Stimulated activated CD4-positive, alpha-beta T cell treated with anti-CD3 and anti-CD28 coated beads, TNF-alpha, amount 100 ng/mL, for 4 hours (primary cell): ENCODE measurements at regions not wholly inside any gene's neighbourhood (a gene's known extent, or its start where the extent isn't known, plus 50 kb on each side); places are given as distances from the start of the nearest gene placed in this dataset.

ENCODE experiments used
- DNase-seq, 3 experiments: peaks; one replicate each; pipeline ENCODE4 v3.0.0-alpha.2; 2020; ENCODE audit warnings: low read depth in 3 of 3

- no peak for DNase-seq
Measured at GRCh38 chr14:104291123-104292000, 153.0 kb downstream of the KIF26A start.

DNA sequence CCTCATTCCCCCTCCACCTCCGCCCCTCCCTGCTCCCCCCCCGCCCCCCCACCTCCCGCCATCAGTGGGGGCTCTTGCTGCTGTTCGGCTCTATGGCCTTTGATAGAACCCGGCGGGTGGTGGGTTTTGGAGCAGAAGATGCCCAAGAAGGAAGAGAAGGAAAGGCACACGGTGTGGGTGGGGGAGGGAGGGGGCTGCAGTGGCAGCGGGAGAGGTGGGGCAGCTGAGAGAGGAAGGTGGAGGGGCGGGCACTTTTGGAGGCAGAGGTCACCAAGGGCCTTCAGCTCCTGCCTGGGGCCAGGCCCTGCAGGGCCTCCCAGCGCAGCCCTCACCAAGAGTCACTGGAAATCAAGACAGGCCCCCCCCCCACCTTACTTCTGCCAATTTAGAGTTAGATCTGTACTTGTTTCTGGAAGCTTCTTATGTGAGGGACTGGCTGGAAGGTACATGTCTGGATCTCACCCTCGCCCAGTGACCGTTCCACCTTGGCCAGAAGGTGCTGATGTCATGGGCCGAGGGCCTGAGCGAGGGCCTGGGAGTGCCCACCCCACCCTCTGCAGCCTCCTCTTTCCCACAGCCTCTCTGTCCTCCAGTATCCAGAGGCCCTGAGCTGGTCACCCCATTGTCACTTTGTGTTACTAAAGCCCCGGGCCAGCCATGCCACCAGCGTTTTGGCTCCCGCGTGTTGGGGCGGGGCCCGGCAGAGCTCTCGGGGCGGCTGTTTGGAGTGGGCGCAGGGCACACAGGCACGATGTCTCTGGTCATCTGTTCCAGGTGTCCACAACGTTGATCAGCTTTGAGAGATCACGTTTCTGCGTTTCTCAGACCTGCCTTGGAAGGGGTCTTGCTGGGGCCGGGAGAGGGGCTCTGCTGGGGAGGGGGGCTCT is 153.9 kb downstream of the KIF26A start:
- no peak for DNase-seq

GRCh38 chr14:104293231-104293841 is 154.9 kb downstream of the KIF26A start:
- no peak for DNase-seq

DNA sequence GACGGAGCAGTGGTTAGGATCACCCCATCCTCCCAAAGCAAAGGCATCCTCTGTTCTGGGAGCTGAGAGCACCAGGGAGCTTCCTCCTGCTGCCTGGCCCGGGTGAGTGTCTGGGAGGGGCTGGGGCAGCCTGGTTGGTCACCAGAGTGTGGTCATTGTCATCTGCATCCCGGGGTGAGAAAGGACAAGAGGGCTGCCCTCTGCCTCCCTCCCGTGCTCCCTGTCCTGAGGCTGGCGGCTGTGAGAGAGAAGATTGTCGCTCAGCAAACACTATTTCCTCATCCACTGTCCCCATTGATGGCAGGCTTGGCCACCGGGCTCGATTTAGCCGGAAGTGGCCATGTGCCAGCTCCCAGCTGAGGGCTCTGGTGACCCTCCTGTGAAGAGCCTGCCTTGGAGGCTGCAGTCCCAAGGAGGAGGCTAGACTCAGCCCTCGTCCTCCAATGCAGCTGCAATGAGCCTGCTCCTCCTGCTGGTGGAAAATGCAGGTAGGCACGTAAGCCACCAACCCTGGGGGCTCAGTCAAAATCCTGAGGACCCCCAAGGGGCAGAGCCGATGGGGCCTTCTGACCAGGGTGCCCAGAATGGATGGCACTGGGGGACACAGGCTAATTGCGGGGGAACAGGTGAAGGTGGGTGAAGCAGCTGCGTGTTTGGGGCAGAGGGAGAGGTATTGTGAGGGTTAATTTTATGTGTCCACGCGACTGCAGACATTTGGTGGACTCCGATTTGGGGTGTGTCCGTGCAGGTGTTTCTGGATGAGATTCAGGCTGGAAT is 155.7 kb downstream of the KIF26A start:
- DNase-seq = no peak

- no peak for DNase-seq
Measured at GRCh38 chr14:104294628-104294982, 156.2 kb downstream of the KIF26A start.

DNA sequence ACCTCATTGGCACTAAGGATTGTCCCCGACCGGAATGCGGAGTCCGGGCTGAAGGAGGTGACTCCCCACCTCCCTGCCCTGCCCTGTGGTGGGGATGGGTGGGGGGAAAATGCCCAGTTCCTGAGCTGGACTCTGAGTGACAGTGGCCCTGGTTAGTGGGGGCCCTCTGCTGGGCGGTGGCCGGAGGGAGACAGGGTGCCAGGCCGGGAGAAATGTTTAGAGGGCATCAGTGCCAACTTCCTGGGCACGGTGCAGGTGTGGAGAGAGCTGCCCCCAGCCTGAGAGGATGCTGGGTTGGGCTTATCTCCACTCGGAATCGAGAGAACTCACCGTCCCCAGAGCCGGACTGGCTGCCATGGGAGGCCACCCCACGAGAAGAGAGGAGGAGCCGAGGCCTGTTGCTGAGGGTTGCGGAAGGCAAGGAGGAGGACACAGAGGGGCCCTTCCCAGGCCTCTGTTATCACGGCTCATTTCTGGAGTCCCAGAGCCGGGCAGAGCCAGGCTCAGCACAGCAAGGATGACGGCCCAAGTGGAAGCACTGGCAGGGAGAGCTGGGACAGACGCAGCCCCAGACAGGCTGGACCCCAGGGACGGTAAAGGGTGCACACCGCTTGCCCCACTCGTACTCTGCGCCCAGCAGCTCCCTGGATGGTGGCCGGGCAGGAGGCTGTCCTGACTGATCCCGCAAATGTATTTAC is 156.7 kb downstream of the KIF26A start:
- no peak for DNase-seq

DNA sequence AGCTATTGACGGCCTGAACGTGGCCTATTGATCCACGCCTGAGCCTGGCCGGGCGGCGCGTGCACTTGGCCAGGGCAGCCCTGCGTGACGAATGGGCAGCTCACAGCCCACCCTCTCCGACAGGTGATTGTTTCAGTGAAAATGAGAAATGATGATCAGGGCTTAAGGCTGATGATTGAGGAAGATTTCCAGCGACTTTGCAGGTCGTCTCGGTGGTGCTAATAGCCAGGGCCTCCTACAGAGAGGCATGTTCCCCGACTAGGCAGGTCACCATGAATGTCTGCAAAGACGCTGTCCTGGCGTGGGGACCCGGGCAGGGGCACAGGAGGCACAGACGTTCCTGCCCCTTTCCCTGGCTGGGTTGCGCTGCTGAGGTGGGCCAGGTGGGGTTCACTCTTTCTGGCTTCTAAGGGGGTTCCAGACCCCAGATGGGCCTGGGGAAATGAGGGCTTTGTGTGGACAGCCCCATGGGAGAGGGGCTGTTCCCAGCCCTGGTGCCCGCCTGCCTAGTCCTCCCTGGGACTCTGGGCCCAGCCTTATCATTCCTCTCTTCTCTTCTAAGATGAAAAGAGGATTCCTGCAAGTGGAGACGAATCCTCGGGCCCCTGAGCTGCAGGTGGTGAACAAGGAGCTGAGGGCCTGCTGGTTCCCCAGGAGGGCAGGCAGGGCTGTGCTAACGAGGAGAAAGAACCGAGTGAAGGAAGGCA is 157.4 kb downstream of the KIF26A start:
- no peak for DNase-seq

DNA sequence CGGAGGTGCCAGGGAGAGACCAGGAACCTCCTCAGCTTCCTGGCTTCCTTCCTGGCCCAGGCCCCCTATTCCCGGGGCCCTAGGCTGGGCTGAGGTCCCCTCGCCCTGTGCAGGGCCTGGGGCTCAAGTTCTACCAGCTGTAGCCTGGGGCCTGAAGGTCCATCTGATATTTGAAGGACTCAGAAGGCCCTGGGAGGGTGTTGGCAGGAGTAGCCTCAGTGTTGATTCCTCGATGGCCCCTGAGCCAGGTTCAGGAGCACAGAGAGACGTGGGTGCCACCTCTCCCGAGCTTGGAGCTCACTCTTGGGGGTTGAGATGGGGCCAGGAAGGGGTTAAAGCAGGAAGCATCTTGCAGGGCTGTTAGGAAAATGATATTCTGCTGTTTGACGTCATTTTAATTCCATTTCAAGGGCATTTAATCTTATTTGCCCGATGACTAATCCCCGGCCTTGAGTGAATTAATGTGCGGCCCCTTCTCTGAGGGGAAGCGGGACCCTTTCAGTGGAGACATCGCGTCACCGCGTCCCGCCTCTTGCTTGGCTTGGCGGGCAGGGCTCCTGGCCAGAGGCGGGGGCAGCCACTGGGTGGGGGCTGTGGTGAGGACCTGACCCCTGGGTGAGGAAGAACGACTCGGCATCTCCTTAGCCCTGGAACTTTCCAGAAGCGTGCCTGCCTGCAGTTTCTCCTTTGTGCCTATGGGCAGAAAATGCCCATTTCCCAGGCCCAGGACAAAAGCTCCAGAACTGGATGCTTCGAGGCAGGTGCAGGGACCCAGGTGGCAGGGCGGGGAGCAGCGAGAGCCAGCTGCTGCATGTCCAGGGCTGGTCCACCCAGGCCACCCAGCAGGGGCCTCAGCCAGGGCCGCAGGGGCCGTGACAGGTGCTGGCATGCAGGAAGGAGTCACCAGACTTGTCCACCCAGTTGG is 158.3 kb downstream of the KIF26A start:
- DNase-seq = no peak

- no peak for DNase-seq
Measured at GRCh38 chr14:104297313-104297704, 158.9 kb downstream of the KIF26A start.

GRCh38 chr14:104297721-104298401 is 159.5 kb downstream of the KIF26A start:
- no peak for DNase-seq

DNA sequence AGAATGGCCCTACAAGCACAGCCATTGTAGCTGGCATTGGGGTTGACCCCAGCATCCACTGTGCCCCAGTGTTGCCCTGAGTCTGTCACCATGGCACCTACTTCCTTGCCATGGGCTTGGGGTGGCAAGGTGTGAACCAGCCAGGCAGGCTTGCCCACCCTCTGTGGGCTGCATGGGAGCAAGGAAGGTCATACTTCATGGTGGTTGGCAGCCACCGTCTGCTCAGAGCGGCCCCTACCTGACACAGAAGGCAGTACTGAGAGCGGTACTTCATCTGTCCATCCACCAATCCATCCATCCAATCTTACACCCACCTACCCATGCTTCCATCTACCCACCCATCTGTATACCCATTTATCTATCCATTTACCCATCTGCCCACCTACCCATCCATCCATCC is 160.1 kb downstream of the KIF26A start:
- DNase-seq = no peak

- no peak for DNase-seq
Measured at GRCh38 chr14:104299993-104300761, 161.8 kb downstream of the KIF26A start.

DNA sequence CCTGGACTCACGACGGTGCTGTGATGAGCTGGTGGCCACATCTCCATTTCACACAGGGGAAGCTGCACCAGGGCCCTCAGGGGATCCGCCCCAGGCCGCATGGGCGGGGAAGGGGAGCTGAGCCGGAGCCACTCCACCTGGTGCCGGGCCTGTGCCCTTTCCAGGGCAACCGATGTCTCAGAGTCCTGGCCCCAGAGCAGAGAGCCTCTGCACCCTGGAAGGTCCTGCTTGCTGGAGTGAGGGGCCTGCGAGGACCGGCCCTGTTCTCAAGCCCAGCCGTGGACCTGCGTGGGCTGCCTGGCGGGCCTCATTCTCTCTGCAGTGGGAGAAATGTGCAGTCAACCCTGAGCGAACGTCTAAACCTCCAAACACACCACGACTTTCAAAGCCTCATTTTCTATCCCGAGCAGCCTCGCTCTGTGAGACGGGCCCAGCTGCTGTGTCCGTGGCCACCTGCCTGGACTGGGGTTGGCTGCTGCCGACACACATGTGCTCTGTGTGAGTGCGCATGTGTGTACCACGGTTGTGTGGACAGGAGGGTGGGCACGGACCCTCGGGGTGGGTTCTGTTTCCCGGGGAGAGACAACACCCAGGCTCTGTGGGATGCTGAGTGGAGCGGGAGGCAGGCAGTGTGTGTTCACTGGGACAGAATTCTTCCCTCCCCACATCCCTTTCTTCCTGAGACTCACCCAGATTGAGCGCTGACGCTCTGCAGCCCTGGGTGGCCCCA is 163.5 kb downstream of the KIF26A start:
- DNase-seq = no peak

GRCh38 chr14:104302794-104303405 is 164.5 kb downstream of the KIF26A start:
- DNase-seq = no peak

DNA sequence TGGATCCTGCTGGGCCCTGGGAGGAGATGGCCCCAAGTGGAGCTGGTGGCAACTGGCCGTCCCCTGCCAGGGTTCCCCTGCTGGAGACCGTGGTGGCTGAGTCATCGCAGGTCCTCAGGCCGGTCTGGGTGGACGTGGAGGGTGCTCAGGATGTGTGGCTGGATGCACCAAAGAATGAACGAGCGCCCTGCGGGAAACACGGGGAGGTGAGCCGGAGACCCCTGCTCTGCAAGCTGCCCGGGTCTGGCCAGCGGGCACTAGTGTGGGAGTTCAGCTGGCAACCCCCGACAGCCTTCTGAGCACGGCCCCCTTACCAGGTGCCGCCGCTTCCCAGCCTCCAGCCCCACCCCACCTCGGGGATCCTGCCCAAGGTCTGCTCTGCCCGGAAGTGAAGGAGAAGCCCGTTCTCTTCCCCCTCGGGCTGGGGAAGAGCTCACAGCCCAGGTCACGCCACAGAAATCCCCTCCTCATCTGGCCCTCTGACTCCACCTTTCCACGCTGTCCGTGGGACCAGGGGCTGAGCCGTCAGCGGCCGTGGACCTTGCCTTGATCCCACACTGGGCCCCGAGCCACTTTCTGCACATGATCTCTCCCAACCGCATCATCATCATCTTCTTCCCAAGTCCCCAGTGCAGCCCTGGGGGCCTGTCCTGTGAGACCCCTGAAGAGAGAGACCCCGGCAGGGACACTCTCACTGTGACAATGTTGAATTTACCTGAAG is 165.5 kb downstream of the KIF26A start:
- no peak for DNase-seq
